ENCODE measurements at regions not wholly inside any gene's neighbourhood (a gene's known extent, or its start where the extent isn't known, plus 50 kb on each side); places are given as distances from the start of the nearest gene placed in this dataset.
A peak's percentile ranks its signal among the peaks of the same experiment; 100 is the strongest.

DNA sequence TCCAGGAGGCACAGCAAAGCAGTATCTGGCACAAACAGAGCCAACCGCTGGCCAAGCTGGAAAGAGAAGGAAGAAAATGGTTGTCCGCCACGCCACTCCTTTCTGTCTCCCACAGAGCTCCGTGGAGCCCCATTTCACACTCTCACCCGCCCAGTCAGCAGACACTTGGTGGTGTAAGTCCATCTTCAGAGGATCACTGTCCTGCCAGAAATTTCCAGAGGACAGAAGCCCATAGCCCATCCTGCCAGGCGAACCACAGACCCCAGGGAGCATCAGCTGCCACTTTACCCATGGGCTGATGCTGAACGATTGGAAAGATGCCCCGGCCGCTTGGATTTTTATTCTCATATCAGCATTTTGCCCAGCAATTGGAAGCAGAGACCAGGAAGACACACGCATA is 144.7 kb upstream of the LYZL2 start:
- Histone ChIP-seq H2AFZ (replicated peaks) (no peak overlapping the region), H3K4me2 (no peak overlapping the region), H3K27ac (no peak overlapping the region)

GRCh38 chr10:30773501-30773900 is 143.9 kb upstream of the LYZL2 start:
- no peaks in the 10 kb centered on the region for H3K36me3 Mint-ChIP-seq
- no peak for TF ChIP-seq EZH2 (IDR thresholded peaks at IDR 0.05)
- H3K4me3 Mint-ChIP-seq: no peak overlapping the region

More for the DNA sequence above, 144.7 kb upstream of the LYZL2 start:
- Histone ChIP-seq H3K4me1 (no peaks in the 10 kb centered on the region), H3K4me3 (no peak overlapping the region), H4K20me1 (ENCODE audit: low read depth) (no peaks in the 10 kb centered on the region), H3K79me2 (ENCODE audit: low read depth) (no peaks in the 10 kb centered on the region), H3K36me3 (no peaks in the 10 kb centered on the region), H3F3A (ENCODE audit: low read depth) (no peaks in the 10 kb centered on the region), H3K9me3 (ENCODE audit: low read depth) (no peaks in the 10 kb centered on the region), H3K27me3 (no peaks in the 10 kb centered on the region), H3K9ac (no peak overlapping the region)
- Mint-ChIP-seq H3K27ac (no peak overlapping the region), H3K27me3 (ENCODE audit: insufficient read depth, low read depth) (peaks cover 18% of the 10 kb centered on the region), H3K4me1 (peaks cover 2% of the 10 kb centered on the region), H3K36me3 (no peaks in the 10 kb centered on the region), H3K9me3 (peaks cover 23% of the 10 kb centered on the region), H3K4me3 (no peak overlapping the region)
- DNase-seq (ENCODE audit: low spot score): no peak
- no peak for TF ChIP-seq CTCF (IDR thresholded peaks at IDR 0.05)
- TF ChIP-seq EZH2phosphoT487 (IDR thresholded peaks at IDR 0.05): no peak
- no peak for TF ChIP-seq EZH2 (IDR thresholded peaks at IDR 0.05)

DNA sequence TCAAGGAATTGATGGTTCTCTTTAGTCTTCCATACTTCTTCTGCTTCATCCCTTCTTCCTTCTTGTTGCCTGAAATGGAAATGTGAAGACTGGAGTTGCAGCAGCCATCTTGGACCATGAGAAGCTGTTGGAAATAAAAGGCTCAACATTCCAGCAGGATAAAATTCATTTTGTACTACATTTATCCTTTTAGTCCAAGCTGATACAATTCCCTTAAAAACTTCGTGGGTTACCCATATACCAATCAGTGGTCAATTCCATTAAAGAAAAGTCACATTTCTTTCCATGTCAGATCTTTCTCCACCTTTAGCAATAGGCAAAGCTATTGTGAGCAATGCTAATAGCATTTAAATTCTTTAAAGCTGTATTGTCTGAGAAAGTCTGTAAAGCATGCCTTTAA is 141.3 kb upstream of the LYZL2 start:
- Histone ChIP-seq H3K27me3 (no peaks in the 10 kb centered on the region), H4K20me1 (ENCODE audit: low read depth) (no peaks in the 10 kb centered on the region), H3K4me2 (no peak overlapping the region), H3K9ac (no peak overlapping the region), H3K27ac (no peak overlapping the region), H2AFZ (replicated peaks) (no peak overlapping the region), H3K36me3 (no peaks in the 10 kb centered on the region), H3K79me2 (ENCODE audit: low read depth) (no peaks in the 10 kb centered on the region), H3F3A (ENCODE audit: low read depth) (no peaks in the 10 kb centered on the region), H3K4me3 (no peak overlapping the region), H3K4me1 (no peaks in the 10 kb centered on the region), H3K9me3 (ENCODE audit: low read depth) (no peaks in the 10 kb centered on the region)
- H3K36me3 Mint-ChIP-seq: no peaks in the 10 kb centered on the region
- no peak for DNase-seq (ENCODE audit: low spot score)
- H3K27me3 Mint-ChIP-seq (ENCODE audit: insufficient read depth, low read depth): peaks cover 8% of the 10 kb centered on the region
- no peak overlapping the region for H3K27ac Mint-ChIP-seq
- no peak for TF ChIP-seq EZH2phosphoT487 (IDR thresholded peaks at IDR 0.05)
- TF ChIP-seq CTCF (IDR thresholded peaks at IDR 0.05): no peak
- TF ChIP-seq EZH2 (IDR thresholded peaks at IDR 0.05): no peak
- peaks cover 2% of the 10 kb centered on the region for H3K4me1 Mint-ChIP-seq
- no peak overlapping the region for H3K4me3 Mint-ChIP-seq
- H3K9me3 Mint-ChIP-seq: peaks cover 29% of the 10 kb centered on the region

More at GRCh38 chr10:30773501-30773900, 143.9 kb upstream of the LYZL2 start:
- Histone ChIP-seq H3K4me3 (no peak overlapping the region), H3K4me1 (no peaks in the 10 kb centered on the region), H3K9me3 (ENCODE audit: low read depth) (no peaks in the 10 kb centered on the region), H2AFZ (replicated peaks) (no peak overlapping the region), H3K4me2 (no peak overlapping the region), H3K27ac (no peak overlapping the region), H3F3A (ENCODE audit: low read depth) (no peaks in the 10 kb centered on the region), H4K20me1 (ENCODE audit: low read depth) (no peaks in the 10 kb centered on the region), H3K79me2 (ENCODE audit: low read depth) (no peaks in the 10 kb centered on the region), H3K36me3 (no peaks in the 10 kb centered on the region), H3K9ac (no peak overlapping the region), H3K27me3 (no peaks in the 10 kb centered on the region)
- H3K27ac Mint-ChIP-seq: no peak overlapping the region
- peaks cover 27% of the 10 kb centered on the region for H3K9me3 Mint-ChIP-seq
- H3K4me1 Mint-ChIP-seq: peaks cover 2% of the 10 kb centered on the region
- H3K27me3 Mint-ChIP-seq (ENCODE audit: insufficient read depth, low read depth): peaks cover 12% of the 10 kb centered on the region
- DNase-seq (ENCODE audit: low spot score): no peak

GRCh38 chr10:30770229-30770628 is 140.7 kb upstream of the LYZL2 start:
- DNase-seq (ENCODE audit: low spot score): no peak
- H3K79me2 ChIP-seq (ENCODE audit: low read depth): no peaks in the 10 kb centered on the region
- no peak overlapping the region for H3K27ac ChIP-seq
- H4K20me1 ChIP-seq (ENCODE audit: low read depth): no peaks in the 10 kb centered on the region
- TF ChIP-seq EZH2phosphoT487 (IDR thresholded peaks at IDR 0.05) (no peak), EZH2 (IDR thresholded peaks at IDR 0.05) (no peak), CTCF (IDR thresholded peaks at IDR 0.05) (no peak)
- H3K36me3 ChIP-seq: no peaks in the 10 kb centered on the region
- H3K4me3 ChIP-seq: no peak overlapping the region
- H3K9me3 Mint-ChIP-seq: peaks cover 29% of the 10 kb centered on the region
- H3K27ac Mint-ChIP-seq: no peak overlapping the region
- peaks cover 2% of the 10 kb centered on the region for H3K4me1 Mint-ChIP-seq
- peak overlapping the region; percentile 16 for H3K4me3 Mint-ChIP-seq
- no peak overlapping the region for H3K9ac ChIP-seq
- H3K4me2 ChIP-seq: no peak overlapping the region
- H3K4me1 ChIP-seq: no peaks in the 10 kb centered on the region
- H3K36me3 Mint-ChIP-seq: no peaks in the 10 kb centered on the region
- no peaks in the 10 kb centered on the region for H3K27me3 ChIP-seq
- H3K27me3 Mint-ChIP-seq (ENCODE audit: insufficient read depth, low read depth): peaks cover 9% of the 10 kb centered on the region
- H2AFZ ChIP-seq (replicated peaks): no peak overlapping the region
- H3F3A ChIP-seq (ENCODE audit: low read depth): no peaks in the 10 kb centered on the region
- no peaks in the 10 kb centered on the region for H3K9me3 ChIP-seq (ENCODE audit: low read depth)
